Prostate gland (tissue), 2 donors: ENCODE measurements at regions not wholly inside any gene's neighbourhood (a gene's known extent, or its start where the extent isn't known, plus 50 kb on each side); places are given as distances from the start of the nearest gene placed in this dataset.

Experiments
- POLR2A ChIP-seq: fragments of 450-650 bp; IDR thresholded peaks from one replicate; pipeline ENCODE4 v1.6.1; 2016; ENCODE audit warnings: antibody characterized with exemption, mild to moderate bottlenecking
- POLR2AphosphoS5 ChIP-seq: sonication (generic); formaldehyde crosslinking; IDR thresholded peaks from one replicate; pipeline ENCODE4 v1.6.1; 2017; ENCODE audit warnings: antibody characterized with exemption
- TF ChIP-seq, protein P1 (sequence below), 4 experiments: fragments of 200-600 bp in 2 of 4; fragments of 450-650 bp in 2 of 4; sonication (generic) in 2 of 4; IDR thresholded peaks; 1 replicate in 3 of 4; 2 replicates in 1 of 4; pipeline ENCODE4 v1.5.1; 2016 to 2019; ENCODE audit warnings: antibody characterized with exemption in 4 of 4, mild to moderate bottlenecking in 2 of 4, moderate library complexity in 2 of 4

DNA sequence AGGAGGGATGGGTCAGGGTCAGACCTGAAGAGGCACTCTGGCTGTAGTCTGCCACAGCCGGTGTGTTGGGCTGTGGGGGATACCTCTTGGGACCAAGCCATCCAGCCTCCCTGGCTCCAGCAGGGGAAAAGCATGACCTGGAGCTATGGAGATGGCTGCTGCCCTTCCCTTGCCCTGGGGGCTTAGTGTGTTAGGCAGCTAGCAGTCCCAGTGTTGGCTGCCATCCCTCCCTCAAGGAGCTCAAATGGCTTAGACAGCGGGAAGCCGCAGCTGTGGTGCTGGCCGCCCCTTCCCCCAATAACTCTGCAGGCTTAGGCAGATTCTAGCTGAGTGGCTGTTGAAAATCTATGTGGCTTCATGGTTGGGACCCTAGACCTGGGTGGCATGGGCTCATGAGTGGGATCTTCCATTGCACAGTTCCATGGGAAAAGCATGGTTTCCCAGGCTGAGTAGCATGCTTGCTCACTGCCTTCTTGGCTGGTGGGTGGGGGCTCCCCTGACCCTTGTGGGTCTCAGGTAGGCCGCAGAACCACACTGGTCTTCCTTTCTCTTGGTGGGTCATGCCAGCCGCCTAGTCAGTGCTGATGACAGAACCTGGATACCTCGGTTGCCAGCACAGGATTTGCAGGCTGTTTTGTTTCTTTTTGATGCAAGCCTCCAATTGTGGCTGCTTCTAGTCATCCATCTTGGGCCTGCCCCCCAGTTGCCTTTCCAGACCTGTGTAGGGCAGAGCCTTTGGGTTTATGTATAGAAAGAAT lies 69.0 kb upstream of the AHI1 start:
- TF ChIP-seq, protein P1, sequence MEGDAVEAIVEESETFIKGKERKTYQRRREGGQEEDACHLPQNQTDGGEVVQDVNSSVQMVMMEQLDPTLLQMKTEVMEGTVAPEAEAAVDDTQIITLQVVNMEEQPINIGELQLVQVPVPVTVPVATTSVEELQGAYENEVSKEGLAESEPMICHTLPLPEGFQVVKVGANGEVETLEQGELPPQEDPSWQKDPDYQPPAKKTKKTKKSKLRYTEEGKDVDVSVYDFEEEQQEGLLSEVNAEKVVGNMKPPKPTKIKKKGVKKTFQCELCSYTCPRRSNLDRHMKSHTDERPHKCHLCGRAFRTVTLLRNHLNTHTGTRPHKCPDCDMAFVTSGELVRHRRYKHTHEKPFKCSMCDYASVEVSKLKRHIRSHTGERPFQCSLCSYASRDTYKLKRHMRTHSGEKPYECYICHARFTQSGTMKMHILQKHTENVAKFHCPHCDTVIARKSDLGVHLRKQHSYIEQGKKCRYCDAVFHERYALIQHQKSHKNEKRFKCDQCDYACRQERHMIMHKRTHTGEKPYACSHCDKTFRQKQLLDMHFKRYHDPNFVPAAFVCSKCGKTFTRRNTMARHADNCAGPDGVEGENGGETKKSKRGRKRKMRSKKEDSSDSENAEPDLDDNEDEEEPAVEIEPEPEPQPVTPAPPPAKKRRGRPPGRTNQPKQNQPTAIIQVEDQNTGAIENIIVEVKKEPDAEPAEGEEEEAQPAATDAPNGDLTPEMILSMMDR (IDR thresholded peaks at IDR 0.05): no peak
- no peak for TF ChIP-seq POLR2AphosphoS5
- TF ChIP-seq POLR2A: no peak
